ENCODE measurements at regions not wholly inside any gene's neighbourhood (a gene's known extent, or its start where the extent isn't known, plus 50 kb on each side); places are given as distances from the start of the nearest gene placed in this dataset.

- intact Hi-C loops (cut with micrococcal nuclease; ENCODE audit: unreplicated experiment): no loop called here
- no peak overlapping the region for H2AFZ ChIP-seq
- H4K20me1 ChIP-seq (ENCODE audit: insufficient read depth): no peaks in the 10 kb centered on the region
- DNase-seq: no peak
- H3K36me3 ChIP-seq (ENCODE audit: low read depth): no peaks in the 10 kb centered on the region
- H3K4me2 ChIP-seq: no peak overlapping the region
- H3K27ac ChIP-seq: no peak overlapping the region
- H3K27me3 ChIP-seq (ENCODE audit: insufficient read depth, low read depth): no peaks in the 10 kb centered on the region
- no peaks in the 10 kb centered on the region for H3K9me2 ChIP-seq (ENCODE audit: insufficient read depth)
- no peaks in the 10 kb centered on the region for H3K79me2 ChIP-seq (ENCODE audit: low read depth)
- no TSS peak for BruUV-seq (replicated peaks)
- no peak overlapping the region for H3K4me3 ChIP-seq
- CTCF ChIA-PET: no interaction called here
- H3F3A ChIP-seq (ENCODE audit: insufficient read depth, low read depth): no peaks in the 10 kb centered on the region
- peaks cover 13% of the 10 kb centered on the region for H3K4me1 ChIP-seq (replicated peaks; ENCODE audit: insufficient read depth)
- POLR2A ChIA-PET (ENCODE audit: unreplicated experiment): no interaction called here
- no peak for TF ChIP-seq CTCF (conservative IDR thresholded peaks at IDR 0.05)
- TF ChIP-seq EZH2 (IDR thresholded peaks at IDR 0.05; ENCODE audit: low read depth): no peak
- no peaks in the 10 kb centered on the region for H3K9me3 ChIP-seq (ENCODE audit: insufficient read depth, low read depth)
These were observed 149.5 kb downstream of the ZBTB18 start for GRCh38 chr1:244200596-244200995.

GRCh38 chr1:244201750-244202149 lies 150.7 kb downstream of the ZBTB18 start:
- H3K4me1 ChIP-seq (replicated peaks; ENCODE audit: insufficient read depth): peaks cover 13% of the 10 kb centered on the region
- ChIA-PET POLR2A (ENCODE audit: unreplicated experiment) (no interaction called here), CTCF (no interaction called here)
- no peak for DNase-seq
- no TSS peak for BruUV-seq (replicated peaks)
- intact Hi-C loops (cut with micrococcal nuclease; ENCODE audit: unreplicated experiment): no loop called here
- TF ChIP-seq CTCF (conservative IDR thresholded peaks at IDR 0.05) (no peak), EZH2 (IDR thresholded peaks at IDR 0.05; ENCODE audit: low read depth) (no peak)
- H3K9me2 ChIP-seq (ENCODE audit: insufficient read depth): no peaks in the 10 kb centered on the region
- H3K9me3 ChIP-seq (ENCODE audit: insufficient read depth, low read depth): no peaks in the 10 kb centered on the region
- no peaks in the 10 kb centered on the region for H4K20me1 ChIP-seq (ENCODE audit: insufficient read depth)
- H3K79me2 ChIP-seq (ENCODE audit: low read depth): no peaks in the 10 kb centered on the region
- H3F3A ChIP-seq (ENCODE audit: insufficient read depth, low read depth): no peaks in the 10 kb centered on the region
- H3K4me3 ChIP-seq: no peak overlapping the region
- no peaks in the 10 kb centered on the region for H3K27me3 ChIP-seq (ENCODE audit: insufficient read depth, low read depth)
- H2AFZ ChIP-seq: no peak overlapping the region
- H3K36me3 ChIP-seq (ENCODE audit: low read depth): no peaks in the 10 kb centered on the region
- no peak overlapping the region for H3K27ac ChIP-seq
- H3K4me2 ChIP-seq: no peak overlapping the region

- no peaks in the 10 kb centered on the region for H3K9me3 ChIP-seq (ENCODE audit: insufficient read depth, low read depth)
- no peaks in the 10 kb centered on the region for H3K36me3 ChIP-seq (ENCODE audit: low read depth)
- no peak overlapping the region for H3K27ac ChIP-seq
- no peaks in the 10 kb centered on the region for H3F3A ChIP-seq (ENCODE audit: insufficient read depth, low read depth)
- no peak for DNase-seq
- no peaks in the 10 kb centered on the region for H3K27me3 ChIP-seq (ENCODE audit: insufficient read depth, low read depth)
- H3K4me1 ChIP-seq (replicated peaks; ENCODE audit: insufficient read depth): peaks cover 6% of the 10 kb centered on the region
- intact Hi-C loops (cut with micrococcal nuclease; ENCODE audit: unreplicated experiment): no loop called here
- no peaks in the 10 kb centered on the region for H4K20me1 ChIP-seq (ENCODE audit: insufficient read depth)
- H3K79me2 ChIP-seq (ENCODE audit: low read depth): no peaks in the 10 kb centered on the region; the same call in 1 of the 2 replicates
- no peak overlapping the region for H2AFZ ChIP-seq
- no peak for TF ChIP-seq CTCF (conservative IDR thresholded peaks at IDR 0.05)
- TF ChIP-seq EZH2 (IDR thresholded peaks at IDR 0.05; ENCODE audit: low read depth): no peak
- POLR2A ChIA-PET (ENCODE audit: unreplicated experiment): no interaction called here
- no peaks in the 10 kb centered on the region; the same call in 1 of the 2 replicates for H3K9me2 ChIP-seq (ENCODE audit: insufficient read depth)
- no peak overlapping the region for H3K4me3 ChIP-seq
- BruUV-seq (replicated peaks): no TSS peak
- no peak overlapping the region for H3K4me2 ChIP-seq
- CTCF ChIA-PET: no interaction called here
These were observed 152.9 kb downstream of the ZBTB18 start for GRCh38 chr1:244204004-244204403.

Measured in PC-9 (cell line).